Activated CD8-positive, alpha-beta memory T cell treated with anti-CD3 and anti-CD28 coated beads, Interleukin-2, amount 50 U/mL, for 48 hours (primary cell): ENCODE measurements at regions not wholly inside any gene's neighbourhood (a gene's known extent, or its start where the extent isn't known, plus 50 kb on each side); places are given as distances from the start of the nearest gene placed in this dataset.

Experiments used
- DNase-seq: peaks from one replicate; pipeline ENCODE4 v3.0.0-alpha.2; 2020

GRCh38 chr1:57789936-57790335 lies 366.1 kb upstream of the DAB1 start:
- DNase-seq, result no peak

GRCh38 chr1:57788313-57788712 lies 364.5 kb upstream of the DAB1 start:
- DNase-seq, result no peak

GRCh38 chr1:57784356-57784755 lies 360.5 kb upstream of the DAB1 start:
- DNase-seq, result no peak

- no peak for DNase-seq
These were observed 358.5 kb upstream of the DAB1 start for GRCh38 chr1:57782357-57782756.

GRCh38 chr1:57772580-57773195 lies 348.8 kb upstream of the DAB1 start:
- no peak for DNase-seq

GRCh38 chr1:57770772-57771171 lies 346.9 kb upstream of the DAB1 start:
- no peak for DNase-seq

GRCh38 chr1:57770236-57770635 lies 346.4 kb upstream of the DAB1 start:
- DNase-seq, result no peak

GRCh38 chr1:57761628-57762027 lies 337.8 kb upstream of the DAB1 start:
- no peak for DNase-seq

GRCh38 chr1:57752843-57753242 lies 329.0 kb upstream of the DAB1 start:
- DNase-seq, result no peak

- DNase-seq, result no peak
These were observed 324.9 kb upstream of the DAB1 start for GRCh38 chr1:57748719-57749118.

GRCh38 chr1:57747818-57748217 lies 324.0 kb upstream of the DAB1 start:
- no peak for DNase-seq

- no peak for DNase-seq
These were observed 317.7 kb upstream of the DAB1 start for GRCh38 chr1:57741521-57741920.

GRCh38 chr1:57736940-57737339 lies 313.1 kb upstream of the DAB1 start:
- no peak for DNase-seq

GRCh38 chr1:57729181-57729580 lies 305.3 kb upstream of the DAB1 start:
- DNase-seq, result no peak

GRCh38 chr1:57727121-57727520 lies 303.3 kb upstream of the DAB1 start:
- no peak for DNase-seq

GRCh38 chr1:57725318-57725717 lies 301.5 kb upstream of the DAB1 start:
- no peak for DNase-seq

- no peak for DNase-seq
These were observed 300.7 kb upstream of the DAB1 start for GRCh38 chr1:57724535-57724934.

- no peak for DNase-seq
These were observed 298.6 kb upstream of the DAB1 start for GRCh38 chr1:57722285-57722978.

GRCh38 chr1:57721001-57721400 lies 297.1 kb upstream of the DAB1 start:
- no peak for DNase-seq

- no peak for DNase-seq
These were observed 295.4 kb upstream of the DAB1 start for GRCh38 chr1:57719274-57719673.

GRCh38 chr1:57713501-57713900 lies 289.6 kb upstream of the DAB1 start:
- no peak for DNase-seq

- DNase-seq, result no peak
These were observed 289.0 kb upstream of the DAB1 start for GRCh38 chr1:57712846-57713245.

GRCh38 chr1:57711326-57711725 lies 287.5 kb upstream of the DAB1 start:
- DNase-seq, result no peak

- no peak for DNase-seq
These were observed 283.8 kb upstream of the DAB1 start for GRCh38 chr1:57707631-57708030.

GRCh38 chr1:57704811-57705210 lies 281.0 kb upstream of the DAB1 start:
- no peak for DNase-seq
